SU-DHL-6 (cell line): ENCODE measurements at regions not wholly inside any gene's neighbourhood (a gene's known extent, or its start where the extent isn't known, plus 50 kb on each side); places are given as distances from the start of the nearest gene placed in this dataset.

ENCODE experiments used
- H2AFZ ChIP-seq: fragments of 200-600 bp; sonication (generic); 2 replicates; pipeline ENCODE4 v1.6.1; 2014; ENCODE audit warnings: low read depth, mild to moderate bottlenecking, moderate library complexity, mixed read lengths, antibody characterized with exemption, low read length; ENCODE audit not compliant: severe bottlenecking
- H3F3A ChIP-seq: fragments of 200-600 bp; shearing (Covaris generic); 2 replicates; pipeline ENCODE4 v1.6.0; 2016; ENCODE audit warnings: antibody characterized with exemption, mild to moderate bottlenecking; ENCODE audit not compliant: insufficient read depth
- H3K27ac ChIP-seq: fragments of 200-600 bp; sonication (generic); 2 replicates; pipeline ENCODE4 v1.5.1; 2016; ENCODE audit warnings: low read depth, mild to moderate bottlenecking, low read length, moderate library complexity, mixed read lengths
- H3K27me3 ChIP-seq: fragments of 200-600 bp; sonication (generic), shearing (Covaris generic); 2 replicates; pipeline ENCODE4 v1.6.0; 2014; ENCODE audit warnings: mild to moderate bottlenecking, low read length
- H3K36me3 ChIP-seq: fragments of 200-600 bp; sonication (generic); 2 replicates; pipeline ENCODE4 v1.6.1; 2014; ENCODE audit warnings: mild to moderate bottlenecking, low read length, mixed read lengths
- H3K4me2 ChIP-seq: fragments of 300-600, 200-600 bp; shearing (Covaris generic), sonication (generic); 2 replicates; pipeline ENCODE4 v1.6.0; 2014; ENCODE audit warnings: low read length, low read depth, mild to moderate bottlenecking; ENCODE audit not compliant: poor library complexity, severe bottlenecking
- H3K4me3 ChIP-seq: fragments of 200-600 bp; sonication (generic); 2 replicates; pipeline ENCODE4 v1.5.1; 2014; ENCODE audit warnings: antibody characterized with exemption, low read length, mild to moderate bottlenecking, mixed read lengths; ENCODE audit not compliant: insufficient read depth, poor library complexity, severe bottlenecking
- H3K79me2 ChIP-seq: fragments of 200-600 bp; sonication (generic); 2 replicates; pipeline ENCODE4 v1.6.1; 2014; ENCODE audit warnings: mild to moderate bottlenecking, low read length, moderate library complexity; ENCODE audit not compliant: insufficient read depth
- H3K9ac ChIP-seq: fragments of 200-600 bp; sonication (generic); 2 replicates; pipeline ENCODE4 v1.7.0; 2014; ENCODE audit warnings: mild to moderate bottlenecking, low read length
- H3K9me2 ChIP-seq: fragments of 200-600 bp; sonication (generic); replicated peaks from 2 replicates; pipeline ENCODE4 v1.6.1; 2014; ENCODE audit warnings: low read length; ENCODE audit not compliant: insufficient read depth
- H3K9me3 ChIP-seq: fragments of 200-600 bp; sonication (generic); 2 replicates; pipeline ENCODE4 v1.6.1; 2014; ENCODE audit warnings: low read length, mixed read lengths; ENCODE audit not compliant: insufficient read depth
- H4K20me1 ChIP-seq: fragments of 200-600 bp; sonication (generic); 2 replicates; pipeline ENCODE4 v1.6.1; 2014; ENCODE audit warnings: low read depth, mild to moderate bottlenecking, antibody characterized with exemption, low read length, moderate library complexity, mixed read lengths
- EZH2phosphoT487 ChIP-seq: fragments of 200-600 bp; sonication (generic), shearing (Covaris generic); conservative IDR thresholded peaks from 2 replicates; pipeline ENCODE4 v1.6.1; 2018; ENCODE audit warnings: mild to moderate bottlenecking, antibody characterized with exemption, low read length, moderate library complexity, mixed read lengths
- TF ChIP-seq, protein P1 (sequence below): fragments of 200-600 bp; sonication (generic); IDR thresholded peaks from one replicate; pipeline ENCODE4 v1.5.1; 2017; ENCODE audit warnings: antibody characterized with exemption, mild to moderate bottlenecking, low read length, moderate library complexity; ENCODE audit not compliant: insufficient read depth, poor library complexity, severe bottlenecking

GRCh38 chrX:16251782-16252181, 84.5 kb downstream of the MAGEB17 start:
- Histone ChIP-seq H3K9me3 (no peaks in the 10 kb centered on the region), H3K9me2 (no peaks in the 10 kb centered on the region), H3K27ac (no peak overlapping the region), H3K9ac (no peak overlapping the region), H3K4me3 (no peak overlapping the region), H3K79me2 (no peaks in the 10 kb centered on the region), H2AFZ (no peak overlapping the region), H3K36me3 (no peaks in the 10 kb centered on the region), H3F3A (no peaks in the 10 kb centered on the region), H3K27me3 (no peaks in the 10 kb centered on the region), H4K20me1 (no peaks in the 10 kb centered on the region), H3K4me2 (no peak overlapping the region)
- no peak for TF ChIP-seq EZH2phosphoT487
- TF ChIP-seq, protein P1, sequence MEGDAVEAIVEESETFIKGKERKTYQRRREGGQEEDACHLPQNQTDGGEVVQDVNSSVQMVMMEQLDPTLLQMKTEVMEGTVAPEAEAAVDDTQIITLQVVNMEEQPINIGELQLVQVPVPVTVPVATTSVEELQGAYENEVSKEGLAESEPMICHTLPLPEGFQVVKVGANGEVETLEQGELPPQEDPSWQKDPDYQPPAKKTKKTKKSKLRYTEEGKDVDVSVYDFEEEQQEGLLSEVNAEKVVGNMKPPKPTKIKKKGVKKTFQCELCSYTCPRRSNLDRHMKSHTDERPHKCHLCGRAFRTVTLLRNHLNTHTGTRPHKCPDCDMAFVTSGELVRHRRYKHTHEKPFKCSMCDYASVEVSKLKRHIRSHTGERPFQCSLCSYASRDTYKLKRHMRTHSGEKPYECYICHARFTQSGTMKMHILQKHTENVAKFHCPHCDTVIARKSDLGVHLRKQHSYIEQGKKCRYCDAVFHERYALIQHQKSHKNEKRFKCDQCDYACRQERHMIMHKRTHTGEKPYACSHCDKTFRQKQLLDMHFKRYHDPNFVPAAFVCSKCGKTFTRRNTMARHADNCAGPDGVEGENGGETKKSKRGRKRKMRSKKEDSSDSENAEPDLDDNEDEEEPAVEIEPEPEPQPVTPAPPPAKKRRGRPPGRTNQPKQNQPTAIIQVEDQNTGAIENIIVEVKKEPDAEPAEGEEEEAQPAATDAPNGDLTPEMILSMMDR = no peak

- H3K9me3 ChIP-seq = no peaks in the 10 kb centered on the region
- no peaks in the 10 kb centered on the region for H4K20me1 ChIP-seq
- no peaks in the 10 kb centered on the region for H3K36me3 ChIP-seq
- H3K4me2 ChIP-seq = no peak overlapping the region
- no peak overlapping the region for H3K27ac ChIP-seq
- H3F3A ChIP-seq = no peaks in the 10 kb centered on the region
- no peaks in the 10 kb centered on the region for H3K79me2 ChIP-seq
- H3K27me3 ChIP-seq = no peaks in the 10 kb centered on the region
- no peak for TF ChIP-seq EZH2phosphoT487
- TF ChIP-seq, protein P1 = no peak
- no peak overlapping the region for H2AFZ ChIP-seq
- no peak overlapping the region for H3K9ac ChIP-seq
- no peaks in the 10 kb centered on the region for H3K9me2 ChIP-seq
- H3K4me3 ChIP-seq = no peak overlapping the region
Measured at GRCh38 chrX:16258882-16259281, 91.6 kb downstream of the MAGEB17 start.

DNA sequence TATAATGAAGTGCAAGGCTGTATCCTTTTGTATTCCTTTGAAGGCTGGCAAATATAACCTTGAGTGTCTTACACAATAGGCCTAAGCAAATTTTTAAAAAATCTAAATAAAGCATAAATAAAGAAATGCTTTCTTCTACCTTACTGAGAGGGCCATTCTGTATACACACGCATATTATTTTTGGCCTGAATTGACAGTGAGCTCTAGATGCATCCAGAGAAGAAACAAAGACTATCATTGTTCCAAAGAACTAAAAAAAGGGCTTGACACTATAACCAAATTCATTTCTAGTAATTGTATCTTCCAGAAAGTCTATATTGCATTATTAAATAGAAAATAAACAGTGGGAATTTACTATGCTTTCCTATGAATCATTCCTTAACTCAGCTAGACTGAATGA, 100.2 kb downstream of the MAGEB17 start:
- Histone ChIP-seq H3K4me2 (no peak overlapping the region), H3K36me3 (no peaks in the 10 kb centered on the region), H2AFZ (no peak overlapping the region), H3K27ac (no peak overlapping the region), H3K9me3 (no peaks in the 10 kb centered on the region), H3K4me3 (no peak overlapping the region), H3K27me3 (no peaks in the 10 kb centered on the region), H3K79me2 (no peaks in the 10 kb centered on the region), H3F3A (no peaks in the 10 kb centered on the region), H4K20me1 (no peaks in the 10 kb centered on the region), H3K9me2 (no peaks in the 10 kb centered on the region), H3K9ac (no peak overlapping the region)
- TF ChIP-seq, protein P1 = no peak

GRCh38 chrX:16268206-16268605, 100.9 kb downstream of the MAGEB17 start:
- H3K9me3 ChIP-seq = no peaks in the 10 kb centered on the region
- H3K79me2 ChIP-seq = no peaks in the 10 kb centered on the region
- H3F3A ChIP-seq = no peaks in the 10 kb centered on the region
- H3K27me3 ChIP-seq = no peaks in the 10 kb centered on the region
- no peaks in the 10 kb centered on the region for H3K36me3 ChIP-seq
- H2AFZ ChIP-seq = no peak overlapping the region
- H3K27ac ChIP-seq = no peak overlapping the region
- no peaks in the 10 kb centered on the region for H4K20me1 ChIP-seq
- TF ChIP-seq, protein P1 = no peak
- TF ChIP-seq EZH2phosphoT487 = no peak
- no peak overlapping the region for H3K9ac ChIP-seq
- no peak overlapping the region for H3K4me2 ChIP-seq
- H3K9me2 ChIP-seq = no peaks in the 10 kb centered on the region
- H3K4me3 ChIP-seq = no peak overlapping the region
